A549 (cell line): ENCODE measurements at regions not wholly inside any gene's neighbourhood (a gene's known extent, or its start where the extent isn't known, plus 50 kb on each side); places are given as distances from the start of the nearest gene placed in this dataset.

Source experiments
- PBX3 ChIP-seq: IDR thresholded peaks from 2 replicates; pipeline ENCODE4 v1.6.1; 2012
- PHF8 ChIP-seq: fragments of 200-600 bp; sonication (generic); IDR thresholded peaks from 2 replicates; pipeline ENCODE4 v1.6.1; 2016; ENCODE audit warnings: low read depth, mild to moderate bottlenecking, antibody characterized with exemption, moderate library complexity, borderline replicate concordance
- TF ChIP-seq, protein P1 (sequence below): fragments of >200 bp; sonication (Bioruptor Twin); formaldehyde crosslinking; IDR thresholded peaks from 3 replicates; pipeline ENCODE4 v1.5.1; 2016

DNA sequence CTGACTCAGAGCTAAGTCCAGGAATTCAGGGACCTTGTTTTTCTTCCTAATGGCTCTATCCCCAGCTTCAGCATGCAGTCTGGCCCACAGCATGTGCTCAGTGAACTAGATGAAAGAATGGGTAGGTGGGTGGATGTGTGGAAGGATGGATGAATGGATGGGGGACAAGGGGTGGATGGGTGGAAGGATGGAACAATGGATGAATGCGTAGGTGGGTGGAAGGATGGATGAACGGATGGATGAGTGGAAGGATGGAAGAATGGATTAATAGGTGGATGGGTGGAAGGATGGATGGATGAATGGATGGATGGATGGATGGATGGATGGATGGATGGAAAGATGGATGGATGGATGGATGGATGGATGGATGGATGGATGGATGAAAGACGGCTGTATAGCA, 79.7 kb upstream of the SFSWAP start:
- TF ChIP-seq, protein P1, sequence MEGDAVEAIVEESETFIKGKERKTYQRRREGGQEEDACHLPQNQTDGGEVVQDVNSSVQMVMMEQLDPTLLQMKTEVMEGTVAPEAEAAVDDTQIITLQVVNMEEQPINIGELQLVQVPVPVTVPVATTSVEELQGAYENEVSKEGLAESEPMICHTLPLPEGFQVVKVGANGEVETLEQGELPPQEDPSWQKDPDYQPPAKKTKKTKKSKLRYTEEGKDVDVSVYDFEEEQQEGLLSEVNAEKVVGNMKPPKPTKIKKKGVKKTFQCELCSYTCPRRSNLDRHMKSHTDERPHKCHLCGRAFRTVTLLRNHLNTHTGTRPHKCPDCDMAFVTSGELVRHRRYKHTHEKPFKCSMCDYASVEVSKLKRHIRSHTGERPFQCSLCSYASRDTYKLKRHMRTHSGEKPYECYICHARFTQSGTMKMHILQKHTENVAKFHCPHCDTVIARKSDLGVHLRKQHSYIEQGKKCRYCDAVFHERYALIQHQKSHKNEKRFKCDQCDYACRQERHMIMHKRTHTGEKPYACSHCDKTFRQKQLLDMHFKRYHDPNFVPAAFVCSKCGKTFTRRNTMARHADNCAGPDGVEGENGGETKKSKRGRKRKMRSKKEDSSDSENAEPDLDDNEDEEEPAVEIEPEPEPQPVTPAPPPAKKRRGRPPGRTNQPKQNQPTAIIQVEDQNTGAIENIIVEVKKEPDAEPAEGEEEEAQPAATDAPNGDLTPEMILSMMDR: no peak
- TF ChIP-seq PHF8 (no peak), PBX3 (no peak)
